ENCODE measurements at regions not wholly inside any gene's neighbourhood (a gene's known extent, or its start where the extent isn't known, plus 50 kb on each side); places are given as distances from the start of the nearest gene placed in this dataset.

- Histone ChIP-seq H3K27ac (no peak overlapping the region), H3K4me1 (no peaks in the 10 kb centered on the region), H3K4me3 (no peak overlapping the region), H3K27me3 (no peaks in the 10 kb centered on the region), H3K36me3 (no peaks in the 10 kb centered on the region), H3K9me3 (peaks cover 0 to 5% (median 0%) of the 10 kb centered on the region in 4 donors)
- TF ChIP-seq POLR2AphosphoS5 (IDR thresholded peaks at IDR 0.05) (no peak), EP300 (IDR thresholded peaks at IDR 0.05) (no peak), CTCF (IDR thresholded peaks at IDR 0.05) (no peak), POLR2A (IDR thresholded peaks at IDR 0.05) (no peak)
- 61 to 75% methylated on average over 5 of the region's 5 CpGs for WGBS, 2 donors
- intact Hi-C loops (cut with DNase I): no loop called here
- no peak for DNase-seq
Observed at GRCh38 chr4:12926189-12927066, 557.7 kb downstream of the RAB28 start.

- DNase-seq: no peak
- Histone ChIP-seq H3K9me3 (no peaks in the 10 kb centered on the region), H3K4me1 (no peaks in the 10 kb centered on the region), H3K27me3 (no peaks in the 10 kb centered on the region), H3K36me3 (no peaks in the 10 kb centered on the region), H3K27ac (no peak overlapping the region), H3K4me3 (no peak overlapping the region)
- intact Hi-C loops (cut with DNase I): no loop called here
- TF ChIP-seq CTCF (IDR thresholded peaks at IDR 0.05) (no peak), POLR2AphosphoS5 (IDR thresholded peaks at IDR 0.05) (no peak), EP300 (IDR thresholded peaks at IDR 0.05) (no peak), POLR2A (IDR thresholded peaks at IDR 0.05) (no peak)
- 78 to 87% methylated on average over 2 of the region's 2 CpGs for WGBS, 2 donors
Observed at GRCh38 chr4:12924728-12925320, 559.3 kb downstream of the RAB28 start.

GRCh38 chr4:12924253-12924652 lies 559.9 kb downstream of the RAB28 start:
- Histone ChIP-seq H3K9me3 (no peaks in the 10 kb centered on the region), H3K27ac (no peak overlapping the region), H3K4me3 (no peak overlapping the region), H3K4me1 (no peaks in the 10 kb centered on the region), H3K27me3 (no peaks in the 10 kb centered on the region), H3K36me3 (no peaks in the 10 kb centered on the region)
- 90 to 92% methylated on average over 4 of the region's 4 CpGs for WGBS, 2 donors
- TF ChIP-seq POLR2A (IDR thresholded peaks at IDR 0.05) (no peak), CTCF (IDR thresholded peaks at IDR 0.05) (no peak), POLR2AphosphoS5 (IDR thresholded peaks at IDR 0.05) (no peak), EP300 (IDR thresholded peaks at IDR 0.05) (no peak)
- DNase-seq: no peak
- intact Hi-C loops (cut with DNase I): no loop called here

- no peaks in the 10 kb centered on the region for H3K36me3 ChIP-seq
- no peak overlapping the region for H3K27ac ChIP-seq
- no peaks in the 10 kb centered on the region for H3K27me3 ChIP-seq
- WGBS, 2 donors: 63 to 75% methylated on average over 2 of the region's 2 CpGs
- no peak overlapping the region for H3K4me3 ChIP-seq
- no peaks in the 10 kb centered on the region for H3K4me1 ChIP-seq
- no peak for DNase-seq
- intact Hi-C loops (cut with DNase I): no loop called here
- TF ChIP-seq POLR2A (IDR thresholded peaks at IDR 0.05): no peak
- no peak for TF ChIP-seq POLR2AphosphoS5 (IDR thresholded peaks at IDR 0.05)
- no peak for TF ChIP-seq EP300 (IDR thresholded peaks at IDR 0.05)
- no peak for TF ChIP-seq CTCF (IDR thresholded peaks at IDR 0.05)
- peaks cover 0 to 6% (median 2%) of the 10 kb centered on the region in 4 donors for H3K9me3 ChIP-seq
Observed at GRCh38 chr4:12912896-12913418, 571.2 kb downstream of the RAB28 start.

All from sigmoid colon (tissue), 6 donors.